DMS 273 (cell line): ENCODE measurements at regions not wholly inside any gene's neighbourhood (a gene's known extent, or its start where the extent isn't known, plus 50 kb on each side); places are given as distances from the start of the nearest gene placed in this dataset.

ENCODE experiments used
- DNase-seq: peaks from one replicate; lab custom pipeline; 2025; ENCODE audit not compliant: unreplicated experiment; lab: John Stamatoyannopoulos, UW

GRCh38 chr4:63526251-63526650 is 883.0 kb downstream of the TECRL start:
- DNase-seq: no peak

GRCh38 chr4:63524764-63525163 is 884.5 kb downstream of the TECRL start:
- no peak for DNase-seq

- no peak for DNase-seq
These were observed 903.4 kb downstream of the TECRL start for GRCh38 chr4:63505714-63506460.

- DNase-seq: no peak
These were observed 916.0 kb downstream of the TECRL start for GRCh38 chr4:63493265-63493664.

GRCh38 chr4:63492515-63492914 is 916.7 kb downstream of the TECRL start:
- DNase-seq: no peak

GRCh38 chr4:63464393-63464792 is 944.9 kb downstream of the TECRL start:
- DNase-seq: no peak

GRCh38 chr4:63460075-63460474 is 949.2 kb downstream of the TECRL start:
- no peak for DNase-seq

- DNase-seq: no peak
These were observed 949.9 kb downstream of the TECRL start for GRCh38 chr4:63459329-63459728.

- no peak for DNase-seq
These were observed 951.2 kb downstream of the TECRL start for GRCh38 chr4:63458010-63458409.

GRCh38 chr4:63440236-63440635 is 969.0 kb downstream of the TECRL start:
- no peak for DNase-seq

GRCh38 chr4:63430105-63430504 is 979.1 kb downstream of the TECRL start:
- DNase-seq: no peak

- DNase-seq: no peak
These were observed 1013.0 kb downstream of the TECRL start for GRCh38 chr4:63396269-63396668.

GRCh38 chr4:63393544-63393943 is 1015.7 kb downstream of the TECRL start:
- no peak for DNase-seq

- DNase-seq: no peak
These were observed 1029.3 kb downstream of the TECRL start for GRCh38 chr4:63379750-63380522.

GRCh38 chr4:63371001-63371400 is 1038.2 kb downstream of the TECRL start:
- no peak for DNase-seq

GRCh38 chr4:63361628-63362027 is 1047.6 kb downstream of the TECRL start:
- DNase-seq: no peak

GRCh38 chr4:63361066-63361465 is 1048.2 kb downstream of the TECRL start:
- no peak for DNase-seq

GRCh38 chr4:63349674-63350025 is 1059.6 kb downstream of the TECRL start:
- DNase-seq: no peak

- no peak for DNase-seq
These were observed 1060.2 kb downstream of the TECRL start for GRCh38 chr4:63348735-63349673.

GRCh38 chr4:63325140-63325539 is 1084.1 kb downstream of the TECRL start:
- DNase-seq: no peak

- DNase-seq: no peak
These were observed 1092.6 kb downstream of the TECRL start for GRCh38 chr4:63316633-63317032.
